ENCODE measurements at regions not wholly inside any gene's neighbourhood (a gene's known extent, or its start where the extent isn't known, plus 50 kb on each side); places are given as distances from the start of the nearest gene placed in this dataset.
"Not testable (repeated sequence)": the region's sequence is repeated elsewhere in the genome, so short reads cannot be mapped to it uniquely, and the experiment has no call there.

GRCh38 chr1:73463873-73464272 is 734.1 kb downstream of the LRRIQ3 start:
- no peaks in the 10 kb centered on the region for H3K36me3 ChIP-seq (replicated peaks; ENCODE audit: insufficient read depth, low read length)
- no peaks in the 10 kb centered on the region for H3K79me2 ChIP-seq (ENCODE audit: low read length)
- no peak overlapping the region for H3K9ac ChIP-seq (ENCODE audit: low read length)
- no peak overlapping the region for H3K27ac ChIP-seq (ENCODE audit: low read length)
- no peaks in the 10 kb centered on the region for H4K20me1 ChIP-seq (ENCODE audit: insufficient read depth, low read length)
- H3K4me3 ChIP-seq (ENCODE audit: low read length), result no peak overlapping the region
- no peaks in the 10 kb centered on the region for H3K4me1 ChIP-seq (ENCODE audit: low read length)
- no peaks in the 10 kb centered on the region for H3F3A ChIP-seq (ENCODE audit: insufficient read depth, low read length)
- DNase-seq, result no peak
- H3K27me3 ChIP-seq (replicated peaks; ENCODE audit: insufficient read depth, low read length), result no peaks in the 10 kb centered on the region
- no peak overlapping the region for H3K4me2 ChIP-seq (ENCODE audit: low read depth, low read length)
- H3K9me2 ChIP-seq (replicated peaks; ENCODE audit: insufficient read depth, low read length), result no peaks in the 10 kb centered on the region
- TF ChIP-seq CTCF (IDR thresholded peaks at IDR 0.05; ENCODE audit: low read length), result no peak
- no peak for TF ChIP-seq EZH2 (optimal IDR thresholded peaks at IDR 0.05; ENCODE audit: low read depth, low read length)
- TF ChIP-seq EZH2phosphoT487 (IDR thresholded peaks at IDR 0.05; ENCODE audit: low read length), result no peak
- no peaks in the 10 kb centered on the region for H3K9me3 ChIP-seq (replicated peaks; ENCODE audit: insufficient read depth, low read length)
- H2AFZ ChIP-seq (ENCODE audit: low read length), result no peak overlapping the region

- Histone ChIP-seq H4K20me1 (ENCODE audit: insufficient read depth, low read length) (no peaks in the 10 kb centered on the region), H3K27me3 (replicated peaks; ENCODE audit: insufficient read depth, low read length) (no peaks in the 10 kb centered on the region), H2AFZ (ENCODE audit: low read length) (no peak overlapping the region), H3K36me3 (replicated peaks; ENCODE audit: insufficient read depth, low read length) (no peaks in the 10 kb centered on the region), H3K4me2 (ENCODE audit: low read depth, low read length) (no peak overlapping the region), H3K4me3 (ENCODE audit: low read length) (no peak overlapping the region), H3K27ac (ENCODE audit: low read length) (no peak overlapping the region), H3K79me2 (ENCODE audit: low read length) (no peaks in the 10 kb centered on the region), H3F3A (ENCODE audit: insufficient read depth, low read length) (no peaks in the 10 kb centered on the region), H3K9me2 (replicated peaks; ENCODE audit: insufficient read depth, low read length) (no peaks in the 10 kb centered on the region), H3K9ac (ENCODE audit: low read length) (no peak overlapping the region), H3K9me3 (replicated peaks; ENCODE audit: insufficient read depth, low read length) (no peaks in the 10 kb centered on the region), H3K4me1 (ENCODE audit: low read length) (no peaks in the 10 kb centered on the region)
- DNase-seq, result no peak
- TF ChIP-seq EZH2phosphoT487 (IDR thresholded peaks at IDR 0.05; ENCODE audit: low read length) (no peak), EZH2 (optimal IDR thresholded peaks at IDR 0.05; ENCODE audit: low read depth, low read length) (no peak), CTCF (IDR thresholded peaks at IDR 0.05; ENCODE audit: low read length) (no peak)
Observed at GRCh38 chr1:73452522-73452921, 745.5 kb downstream of the LRRIQ3 start.

- not testable (repeated sequence) for H3F3A ChIP-seq (ENCODE audit: insufficient read depth, low read length); H3K27ac ChIP-seq (ENCODE audit: low read length); H3K4me2 ChIP-seq (ENCODE audit: low read depth, low read length); H3K9me2 ChIP-seq (replicated peaks; ENCODE audit: insufficient read depth, low read length); H3K36me3 ChIP-seq (replicated peaks; ENCODE audit: insufficient read depth, low read length); H3K9ac ChIP-seq (ENCODE audit: low read length); H3K27me3 ChIP-seq (replicated peaks; ENCODE audit: insufficient read depth, low read length); H3K9me3 ChIP-seq (replicated peaks; ENCODE audit: insufficient read depth, low read length); H3K79me2 ChIP-seq (ENCODE audit: low read length); H3K4me3 ChIP-seq (ENCODE audit: low read length); H2AFZ ChIP-seq (ENCODE audit: low read length); DNase-seq; H4K20me1 ChIP-seq (ENCODE audit: insufficient read depth, low read length); H3K4me1 ChIP-seq (ENCODE audit: low read length)
Observed at GRCh38 chr1:73450668-73451067, 747.3 kb downstream of the LRRIQ3 start.

- Histone ChIP-seq H4K20me1 (ENCODE audit: insufficient read depth, low read length) (no peaks in the 10 kb centered on the region), H3K4me3 (ENCODE audit: low read length) (no peak overlapping the region), H3K27me3 (replicated peaks; ENCODE audit: insufficient read depth, low read length) (no peaks in the 10 kb centered on the region), H3K27ac (ENCODE audit: low read length) (no peak overlapping the region), H3K9me2 (replicated peaks; ENCODE audit: insufficient read depth, low read length) (no peaks in the 10 kb centered on the region), H2AFZ (ENCODE audit: low read length) (no peak overlapping the region), H3F3A (ENCODE audit: insufficient read depth, low read length) (no peaks in the 10 kb centered on the region), H3K4me1 (ENCODE audit: low read length) (no peaks in the 10 kb centered on the region), H3K9me3 (replicated peaks; ENCODE audit: insufficient read depth, low read length) (no peaks in the 10 kb centered on the region), H3K36me3 (replicated peaks; ENCODE audit: insufficient read depth, low read length) (no peaks in the 10 kb centered on the region), H3K4me2 (ENCODE audit: low read depth, low read length) (no peak overlapping the region), H3K79me2 (ENCODE audit: low read length) (no peaks in the 10 kb centered on the region), H3K9ac (ENCODE audit: low read length) (no peak overlapping the region)
- TF ChIP-seq EZH2 (optimal IDR thresholded peaks at IDR 0.05; ENCODE audit: low read depth, low read length) (no peak), EZH2phosphoT487 (IDR thresholded peaks at IDR 0.05; ENCODE audit: low read length) (no peak), CTCF (IDR thresholded peaks at IDR 0.05; ENCODE audit: low read length) (no peak)
- no peak for DNase-seq
Observed at GRCh38 chr1:73411479-73411878, 786.5 kb downstream of the LRRIQ3 start.
